Spleen (tissue), 11 donors: ENCODE measurements at regions not wholly inside any gene's neighbourhood (a gene's known extent, or its start where the extent isn't known, plus 50 kb on each side); places are given as distances from the start of the nearest gene placed in this dataset.

Experiments
- DNase-seq: peaks from one replicate; pipeline ENCODE4 v3.0.0-alpha.2; 2020
- H3K27ac ChIP-seq, 8 donors: fragments of 200-600 bp; sonication (generic) in 7 of 8; 1 replicate in 4 of 8; 2 replicates in 4 of 8; pipeline versions ENCODE4 v1.5.0 to v1.8.0; 2016 to 2021; ENCODE audit warnings: inconsistent platforms in 4 of 8, mild to moderate bottlenecking in 4 of 8, moderate library complexity in 1 of 8
- H3K27me3 ChIP-seq, 7 donors: fragments of 200-600 bp; sonication (generic) in 6 of 7; replicated peaks in 1 of 7; 1 replicate in 4 of 7; 2 replicates in 3 of 7; pipeline versions ENCODE4 v1.5.0 to v1.8.0; 2016 to 2021; ENCODE audit warnings: inconsistent platforms in 3 of 7, mild to moderate bottlenecking in 1 of 7
- H3K36me3 ChIP-seq, 6 donors: fragments of 200-600 bp; sonication (generic) in 5 of 6; 1 replicate in 4 of 6; 2 replicates in 2 of 6; pipeline versions ENCODE4 v1.5.0 to v1.8.0; 2016 to 2021; ENCODE audit warnings: inconsistent platforms in 2 of 6
- H3K4me1 ChIP-seq, 6 donors: fragments of 200-600 bp; sonication (generic) in 5 of 6; 1 replicate in 3 of 6; 2 replicates in 3 of 6; pipeline versions ENCODE4 v1.5.0 to v1.8.0; 2016 to 2021; ENCODE audit warnings: inconsistent platforms in 3 of 6
- H3K4me3 ChIP-seq, 8 donors: fragments of 200-600 bp; sonication (generic) in 7 of 8; 1 replicate in 4 of 8; 2 replicates in 4 of 8; pipeline versions ENCODE4 v1.5.0 to v1.8.0; 2016 to 2021; ENCODE audit warnings: inconsistent platforms in 4 of 8, mild to moderate bottlenecking in 4 of 8, moderate library complexity in 2 of 8
- H3K9me3 ChIP-seq, 8 donors: fragments of 200-600 bp; sonication (generic) in 7 of 8; 1 replicate in 4 of 8; 2 replicates in 4 of 8; pipeline versions ENCODE4 v1.5.0 to v1.8.0; 2016 to 2021; ENCODE audit warnings: inconsistent platforms in 4 of 8
- POLR2A ChIP-seq, 3 donors: fragments of 450-650 bp; IDR thresholded peaks; one replicate each; pipeline ENCODE4 v1.5.1; 2017; ENCODE audit warnings: antibody characterized with exemption in 3 of 3, mild to moderate bottlenecking in 1 of 3
- POLR2AphosphoS5 ChIP-seq, 3 donors: sonication (generic); formaldehyde crosslinking; IDR thresholded peaks; one replicate each; pipeline ENCODE4 v1.5.1; 2017; ENCODE audit warnings: antibody characterized with exemption in 3 of 3
- WGBS, 5 donors: extraction: QIAGEN DNeasy Blood & Tissue Kit in 3 of 5; methylation state at CpG; one replicate each; pipeline versions ENCODE4 v1.1.5 to v1.1.7; 2013 to 2018; 5-methylcytosine and 5-hydroxymethylcytosine counted together
- intact Hi-C: fragments of 100-400 bp; cut with DNase I; formaldehyde crosslinking; loops from one replicate; pipeline ENCODE4 v1.15.0; 2023; ENCODE audit warnings: low total_unique reads
- TF ChIP-seq, protein P1 (sequence below), 11 experiments: fragments of 200-600 bp in 7 of 11; fragments of 450-650 bp in 4 of 11; sonication (generic) in 4 of 11; IDR thresholded peaks in 8 of 11; conservative IDR thresholded peaks in 3 of 11; 1 replicate in 7 of 11; 2 replicates in 4 of 11; pipeline versions ENCODE4 v1.4.0 to v1.8.0; 2016 to 2021; ENCODE audit warnings: antibody characterized with exemption in 11 of 11, inconsistent platforms in 4 of 11, mild to moderate bottlenecking in 1 of 11
- donor health status: healthy with polysubstance abuse.
- donor health status: DM: no; HTN: no; CAD: no; lungs with moderate emphysema.
- donor health status: DM: no; HTN: no; CAD: no.
- donor health status: Bipolar disorder and iron deficiency.
- donor health status: healthy.
- donor health status: DM: no; HTN: no; CAD: no.
- donor health status: DM: yes; HTN: yes; CAD: no.

- Histone ChIP-seq H3K4me1 (no peaks in the 10 kb centered on the region), H3K27ac (no peak overlapping the region), H3K27me3 (no peaks in the 10 kb centered on the region), H3K4me3 (no peak overlapping the region), H3K36me3 (no peaks in the 10 kb centered on the region), H3K9me3 (peaks cover 0 to 9% (median 2%) of the 10 kb centered on the region in 8 donors)
- WGBS, 5 donors, result 66 to 93% (median 77%) methylated on average over 2 of the region's 2 CpGs
- intact Hi-C loops, result no loop called here
- TF ChIP-seq POLR2A (IDR thresholded peaks at IDR 0.05) (no peak), POLR2AphosphoS5 (IDR thresholded peaks at IDR 0.05) (no peak)
- DNase-seq, result no peak
These were observed 610.2 kb upstream of the ROBO2 start for GRCh38 chr3:76429581-76430177.

GRCh38 chr3:76432396-76432795, 607.5 kb upstream of the ROBO2 start:
- 58 to 77% (median 75%) methylated on average over 4 of the region's 4 CpGs for WGBS, 5 donors
- Histone ChIP-seq H3K9me3 (peaks cover 0 to 19% (median 0%) of the 10 kb centered on the region in 8 donors), H3K27ac (no peak overlapping the region), H3K27me3 (no peaks in the 10 kb centered on the region), H3K4me1 (peaks cover 0 to 6% (median 0%) of the 10 kb centered on the region in 6 donors), H3K36me3 (no peaks in the 10 kb centered on the region), H3K4me3 (no peak overlapping the region)
- DNase-seq, result no peak
- intact Hi-C loops, result no loop called here
- no peak for TF ChIP-seq POLR2AphosphoS5 (IDR thresholded peaks at IDR 0.05)
- TF ChIP-seq, protein P1, sequence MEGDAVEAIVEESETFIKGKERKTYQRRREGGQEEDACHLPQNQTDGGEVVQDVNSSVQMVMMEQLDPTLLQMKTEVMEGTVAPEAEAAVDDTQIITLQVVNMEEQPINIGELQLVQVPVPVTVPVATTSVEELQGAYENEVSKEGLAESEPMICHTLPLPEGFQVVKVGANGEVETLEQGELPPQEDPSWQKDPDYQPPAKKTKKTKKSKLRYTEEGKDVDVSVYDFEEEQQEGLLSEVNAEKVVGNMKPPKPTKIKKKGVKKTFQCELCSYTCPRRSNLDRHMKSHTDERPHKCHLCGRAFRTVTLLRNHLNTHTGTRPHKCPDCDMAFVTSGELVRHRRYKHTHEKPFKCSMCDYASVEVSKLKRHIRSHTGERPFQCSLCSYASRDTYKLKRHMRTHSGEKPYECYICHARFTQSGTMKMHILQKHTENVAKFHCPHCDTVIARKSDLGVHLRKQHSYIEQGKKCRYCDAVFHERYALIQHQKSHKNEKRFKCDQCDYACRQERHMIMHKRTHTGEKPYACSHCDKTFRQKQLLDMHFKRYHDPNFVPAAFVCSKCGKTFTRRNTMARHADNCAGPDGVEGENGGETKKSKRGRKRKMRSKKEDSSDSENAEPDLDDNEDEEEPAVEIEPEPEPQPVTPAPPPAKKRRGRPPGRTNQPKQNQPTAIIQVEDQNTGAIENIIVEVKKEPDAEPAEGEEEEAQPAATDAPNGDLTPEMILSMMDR (IDR thresholded peaks at IDR 0.05 in 8 of 11, conservative IDR thresholded peaks at IDR 0.05 in 3 of 11), result no peak
- TF ChIP-seq POLR2A (IDR thresholded peaks at IDR 0.05), result no peak

GRCh38 chr3:76436894-76437293, 603.0 kb upstream of the ROBO2 start:
- H3K36me3 ChIP-seq, result no peaks in the 10 kb centered on the region
- H3K27me3 ChIP-seq, result no peaks in the 10 kb centered on the region
- TF ChIP-seq POLR2AphosphoS5 (IDR thresholded peaks at IDR 0.05) (no peak), POLR2A (IDR thresholded peaks at IDR 0.05) (no peak)
- TF ChIP-seq, protein P1 (IDR thresholded peaks at IDR 0.05 in 8 of 11, conservative IDR thresholded peaks at IDR 0.05 in 3 of 11), result no peak
- WGBS, 5 donors, result 62 to 79% (median 72%) methylated on average over 3 of the region's 3 CpGs
- no peak overlapping the region for H3K4me3 ChIP-seq
- H3K4me1 ChIP-seq, result peaks cover 0 to 6% (median 0%) of the 10 kb centered on the region in 6 donors
- peaks cover 0 to 19% (median 5%) of the 10 kb centered on the region in 8 donors for H3K9me3 ChIP-seq
- intact Hi-C loops, result no loop called here
- peak overlapping the region in 1 of 8 donors; percentile 22 for H3K27ac ChIP-seq
- no peak for DNase-seq

- Histone ChIP-seq H3K27ac (peak overlapping the region in 1 of 8 donors; percentile 32), H3K4me3 (no peak overlapping the region), H3K4me1 (peaks cover 0 to 6% (median 0%) of the 10 kb centered on the region in 6 donors), H3K27me3 (no peaks in the 10 kb centered on the region), H3K36me3 (no peaks in the 10 kb centered on the region), H3K9me3 (peaks cover 0 to 35% (median 10%) of the 10 kb centered on the region in 8 donors)
- WGBS, 5 donors, result 32 to 62% (median 42%) methylated on average over 1 to 2 of the region's 2 CpGs
- DNase-seq, result no peak
- intact Hi-C loops, result no loop called here
- TF ChIP-seq POLR2A (IDR thresholded peaks at IDR 0.05), result no peak
- TF ChIP-seq, protein P1 (IDR thresholded peaks at IDR 0.05 in 8 of 11, conservative IDR thresholded peaks at IDR 0.05 in 3 of 11), result no peak
- no peak for TF ChIP-seq POLR2AphosphoS5 (IDR thresholded peaks at IDR 0.05)
These were observed 600.9 kb upstream of the ROBO2 start for GRCh38 chr3:76438971-76439370.
